Hematopoietic multipotent progenitor cell treated with erythropoietin and hydrocortisone succinate and interleukin-3 and kit ligand, for 4 days (in vitro differentiated cells): ENCODE measurements at regions not wholly inside any gene's neighbourhood (a gene's known extent, or its start where the extent isn't known, plus 50 kb on each side); places are given as distances from the start of the nearest gene placed in this dataset.
A peak's percentile ranks its signal among the peaks of the same experiment; 100 is the strongest.

Experiments used
- DNase-seq: peaks from one replicate; pipeline ENCODE4 v3.0.0-alpha.2; 2015

GRCh38 chr17:5695480-5695879, 111.2 kb upstream of the NLRP1 start:
- DNase-seq = no peak

DNA sequence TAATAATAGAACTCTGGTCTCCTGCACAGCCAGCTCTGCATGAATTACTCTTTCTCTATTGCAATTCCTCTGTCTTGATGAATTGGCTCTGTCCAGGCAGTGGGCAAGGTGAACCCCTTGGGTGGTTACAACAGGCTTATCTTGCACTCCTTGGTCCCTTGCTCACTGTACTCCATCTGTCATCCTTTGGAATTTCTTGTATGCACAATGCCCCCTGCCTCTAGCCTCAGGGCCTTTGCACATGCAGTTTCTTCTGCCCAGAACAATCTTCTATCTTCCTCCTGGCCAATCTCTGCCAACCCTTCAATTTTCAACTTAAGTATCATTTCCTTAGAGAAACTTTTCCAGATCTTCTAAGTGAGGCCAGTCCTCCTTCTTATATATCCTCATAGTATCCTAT, 114.7 kb upstream of the NLRP1 start:
- DNase-seq = no peak

- no peak for DNase-seq
Measured at GRCh38 chr17:5699814-5700213, 115.5 kb upstream of the NLRP1 start.

- no peak for DNase-seq
Measured at GRCh38 chr17:5700745-5701144, 116.4 kb upstream of the NLRP1 start.

- no peak for DNase-seq
Measured at GRCh38 chr17:5701381-5701780, 117.1 kb upstream of the NLRP1 start.

GRCh38 chr17:5702951-5703510, 118.7 kb upstream of the NLRP1 start:
- DNase-seq = no peak

GRCh38 chr17:5703736-5704135, 119.4 kb upstream of the NLRP1 start:
- no peak for DNase-seq

DNA sequence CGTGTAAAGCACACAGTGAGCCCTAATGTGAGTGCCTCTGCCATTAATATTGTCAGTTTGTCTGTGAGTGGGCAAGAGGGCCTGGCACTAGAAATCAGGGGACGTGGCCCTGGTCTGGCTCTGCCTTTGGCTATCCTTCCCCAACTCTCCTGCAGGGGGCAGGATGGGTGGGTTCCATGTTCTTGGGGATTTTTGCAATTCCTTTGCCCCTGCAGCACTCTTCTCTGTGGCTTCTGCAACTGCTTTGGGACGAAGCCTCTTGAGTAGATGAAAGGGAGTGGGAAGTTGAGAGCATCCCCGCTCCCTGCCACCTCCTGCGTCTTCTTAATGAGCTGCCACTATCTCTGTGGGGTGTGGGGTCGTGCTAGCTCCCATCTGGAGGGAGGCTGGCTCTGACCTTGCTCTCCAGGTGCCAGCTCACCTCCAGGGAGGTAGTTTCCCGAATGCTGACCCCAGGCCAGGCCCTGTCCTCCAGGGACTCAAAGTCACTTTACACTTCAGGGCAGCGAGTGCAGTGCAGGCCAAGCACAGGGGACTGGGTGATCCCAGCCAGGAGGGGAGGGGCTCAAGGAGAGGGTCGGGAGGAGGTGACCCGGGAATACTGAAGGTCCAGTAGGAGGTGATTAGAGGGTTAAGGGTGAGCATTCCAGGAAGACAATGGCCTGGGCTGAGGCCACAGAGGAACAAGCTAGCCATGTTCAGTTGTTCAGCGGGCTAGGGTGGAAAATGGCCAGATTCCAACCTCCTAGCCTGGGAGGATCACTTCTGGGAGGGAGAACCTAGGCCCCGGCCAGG, 121.0 kb upstream of the NLRP1 start:
- DNase-seq = peak; percentile 22

DNA sequence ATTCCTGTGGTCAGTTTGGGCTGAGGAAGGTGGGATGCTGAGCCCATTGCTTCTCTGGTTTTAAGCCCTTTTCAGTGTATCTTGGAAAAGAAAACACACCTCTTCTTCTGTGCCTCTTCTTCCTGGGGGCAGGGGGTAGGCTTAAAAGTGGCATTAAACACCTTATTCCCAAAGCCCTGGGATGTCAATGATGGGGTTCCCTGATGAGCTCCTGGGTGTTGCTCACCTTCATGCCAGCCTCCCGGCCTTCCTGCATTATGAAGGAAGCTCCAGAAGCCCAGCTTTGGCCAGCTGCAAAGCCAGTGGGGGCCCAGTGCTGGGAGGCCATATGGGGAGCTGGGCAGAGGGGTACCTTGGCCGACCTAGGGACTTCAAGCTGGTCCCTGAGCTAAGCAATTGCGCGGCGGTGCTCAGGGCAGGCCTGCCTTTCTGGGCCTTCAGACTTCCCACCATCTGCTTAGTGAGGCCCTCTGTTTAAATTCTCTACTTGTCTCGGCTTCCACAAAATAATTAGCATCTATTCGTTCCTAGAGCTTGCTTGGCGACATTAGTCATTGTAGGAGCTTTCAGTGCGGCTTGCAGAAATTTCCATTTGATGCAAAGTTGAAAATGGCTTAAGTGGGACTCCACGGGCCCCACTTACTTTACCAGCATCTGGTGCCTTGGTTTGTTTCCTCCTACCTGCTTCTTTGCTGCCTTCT, 121.7 kb upstream of the NLRP1 start:
- no peak for DNase-seq

- DNase-seq = peak; percentile 71
Measured at GRCh38 chr17:5706577-5707210, 122.4 kb upstream of the NLRP1 start.

DNA sequence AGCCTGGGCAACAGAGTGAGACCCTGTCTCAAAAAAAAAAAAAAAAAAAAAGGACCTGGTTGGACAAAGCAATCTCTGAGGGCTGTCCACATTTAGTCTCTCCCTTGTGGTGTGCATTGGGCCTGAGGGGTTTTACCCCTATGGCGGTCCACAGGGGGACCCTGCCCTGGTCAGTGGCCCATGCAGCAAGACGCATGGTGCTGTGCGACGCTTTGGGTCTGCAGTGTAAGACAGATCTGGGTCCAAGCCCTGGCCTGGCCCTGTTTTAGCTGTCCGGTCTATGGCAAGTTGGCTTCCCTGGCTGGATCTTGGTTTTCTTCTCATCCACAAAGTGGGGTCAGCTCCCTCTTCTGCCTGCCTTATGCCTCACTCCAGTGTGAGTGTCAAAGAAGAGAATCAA, 123.2 kb upstream of the NLRP1 start:
- DNase-seq = no peak

DNA sequence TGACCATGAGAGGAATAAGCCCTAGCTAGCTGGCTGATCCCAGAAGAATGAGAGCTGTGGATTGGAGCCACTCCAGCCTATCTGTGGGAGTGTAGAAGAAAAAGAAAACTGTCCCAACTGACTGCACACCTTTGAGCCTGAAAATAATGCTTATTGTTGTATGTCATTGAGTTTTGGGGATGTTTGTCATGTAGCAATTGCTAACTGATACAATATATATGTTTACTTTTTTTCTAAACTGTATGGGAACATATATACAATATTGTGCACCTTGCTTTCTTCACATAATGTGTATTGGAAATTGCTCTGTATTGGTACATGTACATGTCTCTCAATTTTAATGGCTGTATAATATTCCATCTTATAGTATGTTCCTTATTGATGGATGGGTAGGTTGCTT, 124.0 kb upstream of the NLRP1 start:
- DNase-seq = no peak

GRCh38 chr17:5711344-5711743, 127.0 kb upstream of the NLRP1 start:
- DNase-seq = no peak

DNA sequence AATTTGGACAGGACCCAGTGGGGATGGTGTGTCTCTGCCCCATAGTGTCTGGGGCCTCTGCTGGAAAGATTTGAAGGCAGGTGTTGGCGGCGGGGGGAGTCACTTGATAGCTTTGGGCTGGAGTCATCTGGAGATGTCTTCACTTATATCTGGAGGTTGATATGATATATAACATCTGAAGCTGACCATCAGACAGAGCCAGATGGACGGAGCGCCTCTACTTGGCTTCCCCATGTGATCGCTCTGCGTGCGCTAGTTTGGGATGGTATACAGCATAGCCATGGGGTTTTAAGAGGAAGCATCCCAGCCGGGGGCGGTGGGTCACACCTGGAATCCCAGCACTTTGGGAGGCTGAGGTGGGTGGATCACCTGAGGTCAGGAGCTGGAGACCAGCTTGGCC, 130.7 kb upstream of the NLRP1 start:
- DNase-seq = no peak

DNA sequence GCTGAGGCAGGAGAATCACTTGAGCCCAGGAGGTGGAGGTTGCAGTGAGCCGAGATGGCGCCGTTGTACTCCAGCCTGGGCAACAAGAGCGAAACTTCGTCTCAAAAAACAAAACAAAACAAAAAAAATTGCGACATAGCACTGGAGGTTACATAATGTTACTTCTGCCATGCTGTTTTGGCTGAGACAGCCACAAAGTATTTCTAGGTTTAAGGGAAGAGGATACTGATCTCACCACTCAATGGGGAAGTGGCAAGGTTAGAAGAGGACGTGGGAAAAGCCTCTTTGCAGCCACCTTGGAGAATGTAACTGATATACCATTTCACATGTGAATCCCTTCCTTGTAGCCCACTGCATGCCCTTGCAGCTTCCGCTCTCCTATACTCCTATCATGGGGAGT, 131.2 kb upstream of the NLRP1 start:
- peak; percentile 45 for DNase-seq

DNA sequence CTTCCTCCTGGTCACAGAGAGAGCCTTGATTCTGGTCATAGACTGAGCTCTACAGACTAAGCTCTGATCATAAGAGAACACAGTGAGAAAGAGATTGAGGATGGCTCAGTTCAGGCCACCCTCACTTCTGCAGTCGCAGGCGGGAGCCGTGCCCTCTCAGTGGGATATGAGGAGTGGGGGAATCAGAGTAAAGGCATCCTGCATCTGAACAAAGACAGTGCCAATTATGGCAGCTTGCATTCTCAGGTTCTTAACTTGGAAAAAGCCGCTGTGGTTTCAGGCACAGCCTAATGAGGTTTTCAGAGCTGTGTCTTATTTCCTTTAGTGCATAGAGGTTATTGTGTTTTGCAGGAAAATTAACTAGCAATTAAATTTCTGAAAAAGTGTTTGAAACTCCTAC, 134.4 kb upstream of the NLRP1 start:
- DNase-seq = no peak

- DNase-seq = no peak
Measured at GRCh38 chr17:5719976-5720375, 135.7 kb upstream of the NLRP1 start.

GRCh38 chr17:5730373-5730772, 146.1 kb upstream of the NLRP1 start:
- DNase-seq = no peak

GRCh38 chr17:5740937-5741336, 156.6 kb upstream of the NLRP1 start:
- DNase-seq = no peak

- no peak for DNase-seq
Measured at GRCh38 chr17:5741810-5742209, 157.5 kb upstream of the NLRP1 start.

GRCh38 chr17:5745111-5745813, 161.0 kb upstream of the NLRP1 start:
- no peak for DNase-seq

- DNase-seq = no peak
Measured at GRCh38 chr17:5747276-5747675, 163.0 kb upstream of the NLRP1 start.

DNA sequence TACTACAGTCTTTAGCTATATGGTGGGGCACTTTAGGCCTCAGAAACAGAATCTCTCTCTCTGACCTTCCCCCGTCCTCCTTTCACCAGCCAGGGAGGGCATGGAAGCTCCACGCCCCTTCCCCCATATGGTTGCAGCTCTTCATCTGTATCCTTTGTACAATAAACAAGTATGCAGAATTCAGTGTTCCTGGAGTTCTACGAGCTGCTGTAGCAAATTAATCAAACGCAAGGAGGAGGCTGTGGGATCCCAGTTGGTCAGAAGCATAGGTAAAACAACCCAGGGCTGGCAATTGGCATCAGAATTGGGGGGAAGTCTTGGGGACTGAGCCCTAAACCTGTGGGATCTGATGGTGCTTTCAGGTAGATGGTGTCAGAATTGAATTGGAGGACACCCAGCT, 163.7 kb upstream of the NLRP1 start:
- DNase-seq = no peak
